H1 (cell line): ENCODE measurements at regions not wholly inside any gene's neighbourhood (a gene's known extent, or its start where the extent isn't known, plus 50 kb on each side); places are given as distances from the start of the nearest gene placed in this dataset.

Experiments
- PHF8 ChIP-seq: fragments of 200-600 bp; sonication (generic); conservative IDR thresholded peaks from 2 replicates; pipeline ENCODE4 v1.7.1; 2012; ENCODE audit warnings: low read depth, mild to moderate bottlenecking, inconsistent platforms, low read length, moderate library complexity
- TCF12 ChIP-seq: IDR thresholded peaks from 2 replicates; pipeline ENCODE4 v1.6.1; 2011; ENCODE audit warnings: low read depth, mild to moderate bottlenecking, low read length
- ZNF274 ChIP-seq: IDR thresholded peaks from 2 replicates; pipeline ENCODE4 v1.7.0; 2012; ENCODE audit warnings: low read length, borderline replicate concordance; ENCODE audit errors: extremely low read depth

DNA sequence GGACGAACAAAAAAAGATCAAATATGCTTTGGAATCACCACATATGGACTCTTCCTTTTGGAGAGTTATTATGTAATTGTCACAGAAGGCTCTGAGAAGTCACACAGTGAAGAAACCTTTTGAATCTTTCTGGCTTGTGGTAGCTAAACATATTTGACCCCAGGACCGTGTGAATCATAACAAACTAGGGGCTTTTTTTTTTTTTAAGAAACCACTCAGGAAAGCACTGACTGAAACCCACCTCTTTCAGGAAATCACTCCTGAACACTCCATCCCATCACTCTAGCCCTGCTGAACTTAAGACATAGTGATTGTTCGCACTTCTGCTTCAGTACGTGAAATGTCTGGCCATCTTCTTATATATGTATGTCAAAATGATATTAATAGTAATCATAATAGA, 495.9 kb upstream of the ARID1B start (continued):
- TF ChIP-seq ZNF274 (no peak), PHF8 (no peak), TCF12 (no peak)
